ENCODE measurements at regions not wholly inside any gene's neighbourhood (a gene's known extent, or its start where the extent isn't known, plus 50 kb on each side); places are given as distances from the start of the nearest gene placed in this dataset.

GRCh38 chr9:706606-707459 lies 134.7 kb upstream of the DMRT1 start (continued):
- TF ChIP-seq, protein P1, sequence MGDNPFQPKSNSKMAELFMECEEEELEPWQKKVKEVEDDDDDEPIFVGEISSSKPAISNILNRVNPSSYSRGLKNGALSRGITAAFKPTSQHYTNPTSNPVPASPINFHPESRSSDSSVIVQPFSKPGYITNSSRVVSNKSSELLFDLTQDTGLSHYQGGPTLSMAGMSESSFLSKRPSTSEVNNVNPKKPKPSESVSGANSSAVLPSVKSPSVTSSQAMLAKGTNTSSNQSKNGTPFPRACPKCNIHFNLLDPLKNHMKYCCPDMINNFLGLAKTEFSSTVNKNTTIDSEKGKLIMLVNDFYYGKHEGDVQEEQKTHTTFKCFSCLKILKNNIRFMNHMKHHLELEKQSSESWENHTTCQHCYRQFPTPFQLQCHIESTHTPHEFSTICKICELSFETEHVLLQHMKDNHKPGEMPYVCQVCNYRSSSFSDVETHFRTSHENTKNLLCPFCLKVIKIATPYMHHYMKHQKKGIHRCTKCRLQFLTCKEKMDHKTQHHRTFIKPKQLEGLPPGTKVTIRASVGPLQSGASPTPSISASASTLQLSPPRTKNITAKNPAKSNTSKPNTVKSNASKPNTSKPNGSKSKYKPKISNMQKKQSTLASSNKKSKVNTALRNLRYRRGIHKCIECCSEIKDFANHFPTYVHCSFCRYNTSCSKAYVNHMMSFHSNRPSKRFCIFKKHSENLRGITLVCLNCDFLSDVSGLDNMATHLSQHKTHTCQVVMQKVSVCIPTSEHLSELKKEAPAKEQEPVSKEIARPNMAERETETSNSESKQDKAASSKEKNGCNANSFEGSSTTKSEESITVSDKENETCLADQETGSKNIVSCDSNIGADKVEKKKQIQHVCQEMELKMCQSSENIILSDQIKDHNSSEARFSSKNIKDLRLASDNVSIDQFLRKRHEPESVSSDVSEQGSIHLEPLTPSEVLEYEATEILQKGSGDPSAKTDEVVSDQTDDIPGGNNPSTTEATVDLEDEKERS (CRISPR knock-in tag; IDR thresholded peaks at IDR 0.05), result no peak
- no peak for TF ChIP-seq ZNF839 (CRISPR knock-in tag; IDR thresholded peaks at IDR 0.05; ENCODE audit: borderline replicate concordance)
- no peak for TF ChIP-seq ZNF546 (CRISPR knock-in tag; conservative IDR thresholded peaks at IDR 0.05)
- TF ChIP-seq FOXO4 (CRISPR knock-in tag; conservative IDR thresholded peaks at IDR 0.05), result no peak
- no peak for TF ChIP-seq ZNF30 (CRISPR knock-in tag; IDR thresholded peaks at IDR 0.05)
- TF ChIP-seq ZNF383 (CRISPR knock-in tag; IDR thresholded peaks at IDR 0.05; ENCODE audit: borderline replicate concordance), result no peak
- TF ChIP-seq CBX2 (IDR thresholded peaks at IDR 0.05; ENCODE audit: low read depth, low read length), result no peak
- no peak for TF ChIP-seq CBX2 (CRISPR knock-in tag; IDR thresholded peaks at IDR 0.05; ENCODE audit: low read depth)
- peak in 1 of 2 experiments; percentile 5; a peak in 1 of 4 replicates for TF ChIP-seq EP300 (IDR thresholded peaks at IDR 0.05; ENCODE audit: low read depth in 2 of 2, low read length in 2 of 2)
- TF ChIP-seq EP300 (CRISPR knock-in tag; IDR thresholded peaks at IDR 0.05; ENCODE audit: borderline replicate concordance), result no peak
- TF ChIP-seq JUNB (CRISPR knock-in tag; IDR thresholded peaks at IDR 0.05; ENCODE audit: borderline replicate concordance), result no peak
- no peak for TF ChIP-seq CENPT (CRISPR knock-in tag; IDR thresholded peaks at IDR 0.05; ENCODE audit: low read depth)
- TF ChIP-seq, protein P2, sequence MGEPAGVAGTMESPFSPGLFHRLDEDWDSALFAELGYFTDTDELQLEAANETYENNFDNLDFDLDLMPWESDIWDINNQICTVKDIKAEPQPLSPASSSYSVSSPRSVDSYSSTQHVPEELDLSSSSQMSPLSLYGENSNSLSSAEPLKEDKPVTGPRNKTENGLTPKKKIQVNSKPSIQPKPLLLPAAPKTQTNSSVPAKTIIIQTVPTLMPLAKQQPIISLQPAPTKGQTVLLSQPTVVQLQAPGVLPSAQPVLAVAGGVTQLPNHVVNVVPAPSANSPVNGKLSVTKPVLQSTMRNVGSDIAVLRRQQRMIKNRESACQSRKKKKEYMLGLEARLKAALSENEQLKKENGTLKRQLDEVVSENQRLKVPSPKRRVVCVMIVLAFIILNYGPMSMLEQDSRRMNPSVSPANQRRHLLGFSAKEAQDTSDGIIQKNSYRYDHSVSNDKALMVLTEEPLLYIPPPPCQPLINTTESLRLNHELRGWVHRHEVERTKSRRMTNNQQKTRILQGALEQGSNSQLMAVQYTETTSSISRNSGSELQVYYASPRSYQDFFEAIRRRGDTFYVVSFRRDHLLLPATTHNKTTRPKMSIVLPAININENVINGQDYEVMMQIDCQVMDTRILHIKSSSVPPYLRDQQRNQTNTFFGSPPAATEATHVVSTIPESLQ (CRISPR knock-in tag; conservative IDR thresholded peaks at IDR 0.05), result no peak
- no peak for TF ChIP-seq ZNF33A (CRISPR knock-in tag; IDR thresholded peaks at IDR 0.05; ENCODE audit: borderline replicate concordance)
- TF ChIP-seq, protein P3, sequence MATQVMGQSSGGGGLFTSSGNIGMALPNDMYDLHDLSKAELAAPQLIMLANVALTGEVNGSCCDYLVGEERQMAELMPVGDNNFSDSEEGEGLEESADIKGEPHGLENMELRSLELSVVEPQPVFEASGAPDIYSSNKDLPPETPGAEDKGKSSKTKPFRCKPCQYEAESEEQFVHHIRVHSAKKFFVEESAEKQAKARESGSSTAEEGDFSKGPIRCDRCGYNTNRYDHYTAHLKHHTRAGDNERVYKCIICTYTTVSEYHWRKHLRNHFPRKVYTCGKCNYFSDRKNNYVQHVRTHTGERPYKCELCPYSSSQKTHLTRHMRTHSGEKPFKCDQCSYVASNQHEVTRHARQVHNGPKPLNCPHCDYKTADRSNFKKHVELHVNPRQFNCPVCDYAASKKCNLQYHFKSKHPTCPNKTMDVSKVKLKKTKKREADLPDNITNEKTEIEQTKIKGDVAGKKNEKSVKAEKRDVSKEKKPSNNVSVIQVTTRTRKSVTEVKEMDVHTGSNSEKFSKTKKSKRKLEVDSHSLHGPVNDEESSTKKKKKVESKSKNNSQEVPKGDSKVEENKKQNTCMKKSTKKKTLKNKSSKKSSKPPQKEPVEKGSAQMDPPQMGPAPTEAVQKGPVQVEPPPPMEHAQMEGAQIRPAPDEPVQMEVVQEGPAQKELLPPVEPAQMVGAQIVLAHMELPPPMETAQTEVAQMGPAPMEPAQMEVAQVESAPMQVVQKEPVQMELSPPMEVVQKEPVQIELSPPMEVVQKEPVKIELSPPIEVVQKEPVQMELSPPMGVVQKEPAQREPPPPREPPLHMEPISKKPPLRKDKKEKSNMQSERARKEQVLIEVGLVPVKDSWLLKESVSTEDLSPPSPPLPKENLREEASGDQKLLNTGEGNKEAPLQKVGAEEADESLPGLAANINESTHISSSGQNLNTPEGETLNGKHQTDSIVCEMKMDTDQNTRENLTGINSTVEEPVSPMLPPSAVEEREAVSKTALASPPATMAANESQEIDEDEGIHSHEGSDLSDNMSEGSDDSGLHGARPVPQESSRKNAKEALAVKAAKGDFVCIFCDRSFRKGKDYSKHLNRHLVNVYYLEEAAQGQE (IDR thresholded peaks at IDR 0.05; ENCODE audit: borderline replicate concordance in 1 of 2, low read depth in 1 of 2, low read length in 2 of 2), result no peak

Measured in HepG2 (cell line).